Esophagus muscularis mucosa (tissue), 4 donors: ENCODE measurements at regions not wholly inside any gene's neighbourhood (a gene's known extent, or its start where the extent isn't known, plus 50 kb on each side); places are given as distances from the start of the nearest gene placed in this dataset.

Experiments used
- DNase-seq: peaks from one replicate; pipeline ENCODE4 v3.0.0-alpha.2; 2017; ENCODE audit errors: extremely low spot score
- H3K27ac ChIP-seq, 4 donors: fragments of 200-600 bp; sonication (generic); replicated peaks in 1 of 4; 1 replicate in 3 of 4; 2 replicates in 1 of 4; pipeline ENCODE4 v1.5.1; 2016 to 2019; ENCODE audit warnings: mild to moderate bottlenecking in 1 of 4
- H3K27me3 ChIP-seq, 4 donors: fragments of 200-600 bp; sonication (generic); one replicate each; pipeline versions ENCODE4 v1.5.1 to v1.6.0; 2016 to 2019
- H3K36me3 ChIP-seq, 4 donors: fragments of 200-600 bp; sonication (generic); one replicate each; pipeline ENCODE4 v1.5.1; 2016 to 2019
- H3K4me1 ChIP-seq, 4 donors: fragments of 200-600 bp; sonication (generic); one replicate each; pipeline ENCODE4 v1.5.1; 2016 to 2019
- H3K4me3 ChIP-seq, 4 donors: fragments of 200-600 bp; sonication (generic); 1 replicate in 2 of 4; 2 replicates in 2 of 4; pipeline ENCODE4 v1.5.1; 2016 to 2019; ENCODE audit warnings: mild to moderate bottlenecking in 4 of 4, moderate library complexity in 1 of 4
- H3K9me3 ChIP-seq, 4 donors: fragments of 200-600 bp; sonication (generic); 1 replicate in 3 of 4; 2 replicates in 1 of 4; pipeline ENCODE4 v1.5.1; 2016 to 2019
- EP300 ChIP-seq: sonication (generic); formaldehyde crosslinking; IDR thresholded peaks from one replicate; pipeline ENCODE4 v1.6.1; 2017; ENCODE audit warnings: antibody characterized with exemption
- POLR2A ChIP-seq: fragments of 450-650 bp; IDR thresholded peaks from one replicate; pipeline ENCODE4 v1.6.1; 2017; ENCODE audit warnings: antibody characterized with exemption, moderate library complexity, mild to moderate bottlenecking, low read depth
- POLR2AphosphoS5 ChIP-seq, 2 donors: sonication (generic); formaldehyde crosslinking; IDR thresholded peaks; one replicate each; pipeline ENCODE4 v1.6.1; 2017; ENCODE audit warnings: antibody characterized with exemption in 2 of 2
- WGBS: methylation state at CpG from one replicate; pipeline ENCODE4 v1.1.5; 2018; 5-methylcytosine and 5-hydroxymethylcytosine counted together
- intact Hi-C: fragments of 100-400 bp; cut with DNase I; formaldehyde crosslinking; loops from one replicate; pipeline ENCODE4 v1.15.1; 2023
- TF ChIP-seq, protein P1 (sequence below), 3 experiments: fragments of 200-600 bp in 2 of 3; fragments of 450-650 bp in 1 of 3; sonication (generic) in 2 of 3; IDR thresholded peaks; one replicate each; pipeline ENCODE4 v1.5.1; 2017 to 2019; ENCODE audit warnings: antibody characterized with exemption in 3 of 3, mild to moderate bottlenecking in 2 of 3, moderate library complexity in 1 of 3

- Histone ChIP-seq H3K36me3 (no peaks in the 10 kb centered on the region), H3K27ac (no peak overlapping the region), H3K9me3 (no peaks in the 10 kb centered on the region), H3K27me3 (no peaks in the 10 kb centered on the region), H3K4me1 (no peaks in the 10 kb centered on the region), H3K4me3 (no peak overlapping the region)
- TF ChIP-seq, protein P1, sequence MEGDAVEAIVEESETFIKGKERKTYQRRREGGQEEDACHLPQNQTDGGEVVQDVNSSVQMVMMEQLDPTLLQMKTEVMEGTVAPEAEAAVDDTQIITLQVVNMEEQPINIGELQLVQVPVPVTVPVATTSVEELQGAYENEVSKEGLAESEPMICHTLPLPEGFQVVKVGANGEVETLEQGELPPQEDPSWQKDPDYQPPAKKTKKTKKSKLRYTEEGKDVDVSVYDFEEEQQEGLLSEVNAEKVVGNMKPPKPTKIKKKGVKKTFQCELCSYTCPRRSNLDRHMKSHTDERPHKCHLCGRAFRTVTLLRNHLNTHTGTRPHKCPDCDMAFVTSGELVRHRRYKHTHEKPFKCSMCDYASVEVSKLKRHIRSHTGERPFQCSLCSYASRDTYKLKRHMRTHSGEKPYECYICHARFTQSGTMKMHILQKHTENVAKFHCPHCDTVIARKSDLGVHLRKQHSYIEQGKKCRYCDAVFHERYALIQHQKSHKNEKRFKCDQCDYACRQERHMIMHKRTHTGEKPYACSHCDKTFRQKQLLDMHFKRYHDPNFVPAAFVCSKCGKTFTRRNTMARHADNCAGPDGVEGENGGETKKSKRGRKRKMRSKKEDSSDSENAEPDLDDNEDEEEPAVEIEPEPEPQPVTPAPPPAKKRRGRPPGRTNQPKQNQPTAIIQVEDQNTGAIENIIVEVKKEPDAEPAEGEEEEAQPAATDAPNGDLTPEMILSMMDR (IDR thresholded peaks at IDR 0.05), result no peak
- TF ChIP-seq EP300 (no peak), POLR2A (no peak)
- 54% methylated on average over 2 of the region's 2 CpGs for WGBS
- DNase-seq, result no peak
- intact Hi-C loops, result no loop called here
Observed at GRCh38 chrX:140317462-140317861, 187.4 kb downstream of the SOX3 start.

DNA sequence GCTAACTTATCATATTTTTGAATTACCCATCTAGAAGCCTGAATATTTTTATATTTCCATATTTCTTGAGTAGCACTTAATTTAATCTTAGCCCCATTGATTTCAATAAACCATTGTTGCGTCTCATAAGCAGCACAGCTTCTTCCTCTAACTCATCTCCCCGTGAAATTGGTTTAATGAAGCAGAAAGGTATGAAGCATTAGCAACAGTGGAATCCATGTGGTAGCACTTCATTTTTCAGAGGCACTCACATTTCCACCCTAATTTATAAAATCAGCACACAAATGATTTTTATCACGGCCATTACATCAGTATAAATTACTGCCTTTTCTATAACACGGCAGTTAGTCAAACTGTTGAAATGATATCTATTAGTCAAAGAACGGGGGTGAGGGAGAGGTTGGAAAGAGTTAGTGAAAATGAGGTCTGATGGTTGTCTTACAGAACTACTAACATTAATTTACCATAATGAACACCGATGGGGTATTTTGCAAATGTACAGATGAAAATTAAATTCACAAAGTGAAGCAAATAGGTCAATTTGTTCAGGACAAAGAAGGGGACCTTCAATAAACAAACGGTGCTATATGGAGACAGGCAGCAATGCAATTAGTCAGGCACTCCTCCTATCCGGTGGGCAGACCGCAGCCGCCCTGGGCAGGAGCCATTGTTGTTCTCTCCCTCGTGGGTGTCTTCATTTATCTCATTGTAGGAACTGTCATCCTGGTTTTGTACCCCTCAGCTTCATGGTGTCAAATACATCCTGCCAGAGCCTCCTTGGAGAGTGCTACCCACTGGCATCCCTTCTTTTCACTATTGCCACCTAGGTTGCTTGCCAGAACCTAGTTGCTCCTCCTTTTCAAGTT, 205.7 kb downstream of the SOX3 start:
- intact Hi-C loops, result no loop called here
- no peaks in the 10 kb centered on the region for H3K27me3 ChIP-seq
- no peak overlapping the region for H3K27ac ChIP-seq
- H3K36me3 ChIP-seq, result no peaks in the 10 kb centered on the region
- no peak for DNase-seq
- no peak for TF ChIP-seq POLR2AphosphoS5 (IDR thresholded peaks at IDR 0.05)
- TF ChIP-seq, protein P1 (IDR thresholded peaks at IDR 0.05), result no peak
- TF ChIP-seq POLR2A, result no peak
- TF ChIP-seq EP300, result no peak
- H3K4me1 ChIP-seq, result no peaks in the 10 kb centered on the region
- 70% methylated on average over 11 of the region's 11 CpGs for WGBS
- peaks cover 0 to 2% (median 0%) of the 10 kb centered on the region in 4 donors for H3K9me3 ChIP-seq
- no peak overlapping the region for H3K4me3 ChIP-seq

- intact Hi-C loops, result no loop called here
- no peak for DNase-seq
- Histone ChIP-seq H3K27ac (no peak overlapping the region), H3K9me3 (no peaks in the 10 kb centered on the region), H3K4me1 (no peaks in the 10 kb centered on the region), H3K4me3 (no peak overlapping the region), H3K27me3 (no peaks in the 10 kb centered on the region), H3K36me3 (no peaks in the 10 kb centered on the region)
- TF ChIP-seq POLR2A (no peak), EP300 (no peak), POLR2AphosphoS5 (IDR thresholded peaks at IDR 0.05) (no peak)
- TF ChIP-seq, protein P1 (IDR thresholded peaks at IDR 0.05), result no peak
- WGBS, result 81% methylated on average over 1 of the region's 1 CpG
Observed at GRCh38 chrX:140297273-140297672, 207.6 kb downstream of the SOX3 start.

DNA sequence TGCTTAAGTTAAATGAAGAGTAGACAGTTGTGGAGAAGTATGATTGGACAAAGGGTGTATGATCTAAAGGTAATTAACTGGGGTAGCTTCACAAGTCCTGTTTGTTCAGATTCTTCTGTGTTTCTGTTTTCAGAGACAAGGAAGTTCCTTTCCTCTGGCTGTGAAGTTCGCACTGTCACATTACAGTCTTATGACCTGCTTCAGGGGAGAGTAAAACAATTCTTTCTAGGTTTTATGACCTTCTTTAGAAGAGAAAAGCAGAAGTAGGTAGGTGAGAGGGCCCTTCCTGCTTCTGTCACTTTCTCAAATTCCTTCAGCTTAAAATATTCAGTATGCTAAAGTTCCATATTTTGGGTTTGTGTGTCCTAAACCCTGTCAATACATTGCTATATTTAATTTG, 211.9 kb downstream of the SOX3 start:
- Histone ChIP-seq H3K4me1 (no peaks in the 10 kb centered on the region), H3K36me3 (no peaks in the 10 kb centered on the region), H3K27ac (no peak overlapping the region), H3K27me3 (no peaks in the 10 kb centered on the region), H3K4me3 (no peak overlapping the region), H3K9me3 (no peaks in the 10 kb centered on the region)
- no peak for DNase-seq
- WGBS, result 39% methylated on average over 1 of the region's 1 CpG
- TF ChIP-seq POLR2A (no peak), EP300 (no peak), POLR2AphosphoS5 (IDR thresholded peaks at IDR 0.05) (no peak)
- TF ChIP-seq, protein P1 (IDR thresholded peaks at IDR 0.05), result no peak
- intact Hi-C loops, result no loop called here
